ENCODE measurements at regions not wholly inside any gene's neighbourhood (a gene's known extent, or its start where the extent isn't known, plus 50 kb on each side); places are given as distances from the start of the nearest gene placed in this dataset.

GRCh38 chr6:6940031-6941025 is 167.4 kb upstream of the RREB1 start:
- H3K36me3 ChIP-seq (ENCODE audit: control insufficient read depth, insufficient read depth, low read length) = no peaks in the 10 kb centered on the region
- 92% methylated on average over 47 of the region's 47 CpGs for WGBS, 2 experiments
- H3K27me3 ChIP-seq (ENCODE audit: control insufficient read depth, insufficient read depth, low read length, poor library complexity, severe bottlenecking) = no peaks in the 10 kb centered on the region
- H3K4me3 ChIP-seq (ENCODE audit: insufficient read depth, low read depth, low read length) = no peak overlapping the region
- no peak overlapping the region for H3K27ac ChIP-seq (ENCODE audit: insufficient read depth, low read depth, low read length, poor library complexity, severe bottlenecking)
- no peaks in the 10 kb centered on the region for H3K4me1 ChIP-seq (ENCODE audit: control insufficient read depth, insufficient read depth, low read length)
- H3K9me3 ChIP-seq (ENCODE audit: control insufficient read depth, low read length) = no peaks in the 10 kb centered on the region

GRCh38 chr6:6941201-6941600 is 166.6 kb upstream of the RREB1 start:
- H3K27ac ChIP-seq (ENCODE audit: insufficient read depth, low read depth, low read length, poor library complexity, severe bottlenecking) = no peak overlapping the region
- H3K4me1 ChIP-seq (ENCODE audit: control insufficient read depth, insufficient read depth, low read length) = no peaks in the 10 kb centered on the region
- H3K27me3 ChIP-seq (ENCODE audit: control insufficient read depth, insufficient read depth, low read length, poor library complexity, severe bottlenecking) = no peaks in the 10 kb centered on the region
- 94 to 96% methylated on average over 8 of the region's 8 CpGs for WGBS, 2 experiments
- no peaks in the 10 kb centered on the region for H3K9me3 ChIP-seq (ENCODE audit: control insufficient read depth, low read length)
- no peak overlapping the region for H3K4me3 ChIP-seq (ENCODE audit: insufficient read depth, low read depth, low read length)
- no peaks in the 10 kb centered on the region for H3K36me3 ChIP-seq (ENCODE audit: control insufficient read depth, insufficient read depth, low read length)

- Histone ChIP-seq H3K4me1 (ENCODE audit: control insufficient read depth, insufficient read depth, low read length) (peaks cover 4% of the 10 kb centered on the region), H3K9me3 (ENCODE audit: control insufficient read depth, low read length) (no peaks in the 10 kb centered on the region), H3K4me3 (ENCODE audit: insufficient read depth, low read depth, low read length) (no peak overlapping the region), H3K27me3 (ENCODE audit: control insufficient read depth, insufficient read depth, low read length, poor library complexity, severe bottlenecking) (no peaks in the 10 kb centered on the region), H3K36me3 (ENCODE audit: control insufficient read depth, insufficient read depth, low read length) (no peaks in the 10 kb centered on the region), H3K27ac (ENCODE audit: insufficient read depth, low read depth, low read length, poor library complexity, severe bottlenecking) (no peak overlapping the region)
- WGBS, 2 experiments = 91 to 94% methylated on average over 3 of the region's 3 CpGs
Observed at GRCh38 chr6:6942091-6942490, 165.7 kb upstream of the RREB1 start.

- H3K9me3 ChIP-seq (ENCODE audit: control insufficient read depth, low read length) = no peaks in the 10 kb centered on the region
- H3K27ac ChIP-seq (ENCODE audit: insufficient read depth, low read depth, low read length, poor library complexity, severe bottlenecking) = no peak overlapping the region
- H3K4me1 ChIP-seq (ENCODE audit: control insufficient read depth, insufficient read depth, low read length) = peaks cover 4% of the 10 kb centered on the region
- WGBS, 2 experiments = 85 to 87% methylated on average over 13 of the region's 13 CpGs
- H3K4me3 ChIP-seq (ENCODE audit: insufficient read depth, low read depth, low read length) = no peak overlapping the region
- no peaks in the 10 kb centered on the region for H3K36me3 ChIP-seq (ENCODE audit: control insufficient read depth, insufficient read depth, low read length)
- no peaks in the 10 kb centered on the region for H3K27me3 ChIP-seq (ENCODE audit: control insufficient read depth, insufficient read depth, low read length, poor library complexity, severe bottlenecking)
Observed at GRCh38 chr6:6942831-6943230, 164.9 kb upstream of the RREB1 start.

GRCh38 chr6:6943421-6943820 is 164.3 kb upstream of the RREB1 start:
- H3K27me3 ChIP-seq (ENCODE audit: control insufficient read depth, insufficient read depth, low read length, poor library complexity, severe bottlenecking) = no peaks in the 10 kb centered on the region
- H3K27ac ChIP-seq (ENCODE audit: insufficient read depth, low read depth, low read length, poor library complexity, severe bottlenecking) = no peak overlapping the region
- H3K9me3 ChIP-seq (ENCODE audit: control insufficient read depth, low read length) = no peaks in the 10 kb centered on the region
- H3K4me3 ChIP-seq (ENCODE audit: insufficient read depth, low read depth, low read length) = no peak overlapping the region
- 91 to 100% methylated on average over 1 of the region's 1 CpG for WGBS, 2 experiments
- H3K36me3 ChIP-seq (ENCODE audit: control insufficient read depth, insufficient read depth, low read length) = no peaks in the 10 kb centered on the region
- H3K4me1 ChIP-seq (ENCODE audit: control insufficient read depth, insufficient read depth, low read length) = peaks cover 4% of the 10 kb centered on the region

- no peak overlapping the region for H3K4me3 ChIP-seq (ENCODE audit: insufficient read depth, low read depth, low read length)
- no peaks in the 10 kb centered on the region for H3K36me3 ChIP-seq (ENCODE audit: control insufficient read depth, insufficient read depth, low read length)
- H3K4me1 ChIP-seq (ENCODE audit: control insufficient read depth, insufficient read depth, low read length) = peaks cover 4% of the 10 kb centered on the region
- no peak overlapping the region for H3K27ac ChIP-seq (ENCODE audit: insufficient read depth, low read depth, low read length, poor library complexity, severe bottlenecking)
- no peaks in the 10 kb centered on the region for H3K27me3 ChIP-seq (ENCODE audit: control insufficient read depth, insufficient read depth, low read length, poor library complexity, severe bottlenecking)
- 55 to 58% methylated on average over 7 of the region's 8 CpGs for WGBS, 2 experiments
- peaks cover 2% of the 10 kb centered on the region for H3K9me3 ChIP-seq (ENCODE audit: control insufficient read depth, low read length)
Observed at GRCh38 chr6:6946206-6947155, 161.3 kb upstream of the RREB1 start.

GRCh38 chr6:6950373-6951145 is 157.2 kb upstream of the RREB1 start:
- Histone ChIP-seq H3K36me3 (ENCODE audit: control insufficient read depth, insufficient read depth, low read length) (no peaks in the 10 kb centered on the region), H3K9me3 (ENCODE audit: control insufficient read depth, low read length) (peaks cover 2% of the 10 kb centered on the region), H3K27me3 (ENCODE audit: control insufficient read depth, insufficient read depth, low read length, poor library complexity, severe bottlenecking) (no peaks in the 10 kb centered on the region), H3K4me1 (ENCODE audit: control insufficient read depth, insufficient read depth, low read length) (peaks cover 4% of the 10 kb centered on the region), H3K27ac (ENCODE audit: insufficient read depth, low read depth, low read length, poor library complexity, severe bottlenecking) (no peak overlapping the region), H3K4me3 (ENCODE audit: insufficient read depth, low read depth, low read length) (no peak overlapping the region)
- 43 to 46% methylated on average over 2 of the region's 3 CpGs for WGBS, 2 experiments

- no peaks in the 10 kb centered on the region for H3K36me3 ChIP-seq (ENCODE audit: control insufficient read depth, insufficient read depth, low read length)
- no peaks in the 10 kb centered on the region for H3K27me3 ChIP-seq (ENCODE audit: control insufficient read depth, insufficient read depth, low read length, poor library complexity, severe bottlenecking)
- peaks cover 2% of the 10 kb centered on the region for H3K9me3 ChIP-seq (ENCODE audit: control insufficient read depth, low read length)
- peaks cover 3% of the 10 kb centered on the region for H3K4me1 ChIP-seq (ENCODE audit: control insufficient read depth, insufficient read depth, low read length)
- no peak overlapping the region for H3K27ac ChIP-seq (ENCODE audit: insufficient read depth, low read depth, low read length, poor library complexity, severe bottlenecking)
- 92 to 93% methylated on average over 3 of the region's 3 CpGs for WGBS, 2 experiments
- no peak overlapping the region for H3K4me3 ChIP-seq (ENCODE audit: insufficient read depth, low read depth, low read length)
Observed at GRCh38 chr6:6951355-6951754, 156.4 kb upstream of the RREB1 start.

- Histone ChIP-seq H3K27ac (ENCODE audit: insufficient read depth, low read depth, low read length, poor library complexity, severe bottlenecking) (no peak overlapping the region), H3K4me1 (ENCODE audit: control insufficient read depth, insufficient read depth, low read length) (no peaks in the 10 kb centered on the region), H3K27me3 (ENCODE audit: control insufficient read depth, insufficient read depth, low read length, poor library complexity, severe bottlenecking) (no peaks in the 10 kb centered on the region), H3K36me3 (ENCODE audit: control insufficient read depth, insufficient read depth, low read length) (no peaks in the 10 kb centered on the region), H3K4me3 (ENCODE audit: insufficient read depth, low read depth, low read length) (no peak overlapping the region), H3K9me3 (ENCODE audit: control insufficient read depth, low read length) (peaks cover 2% of the 10 kb centered on the region)
- WGBS, 2 experiments = 97% methylated on average over 33 of the region's 33 CpGs
Observed at GRCh38 chr6:6952484-6952883, 155.3 kb upstream of the RREB1 start.

Data from ectodermal cell (in vitro differentiated cells).